Tibial artery (tissue), 4 donors: ENCODE measurements at regions not wholly inside any gene's neighbourhood (a gene's known extent, or its start where the extent isn't known, plus 50 kb on each side); places are given as distances from the start of the nearest gene placed in this dataset.

Experiments
- DNase-seq, 2 donors: peaks; one replicate each; pipeline ENCODE4 v3.0.0-alpha.2; 2019
- H3K27ac ChIP-seq, 2 donors: fragments of 200-600 bp; sonication (generic) in 1 of 2; 1 replicate in 1 of 2; 2 replicates in 1 of 2; pipeline ENCODE4 v1.5.1; 2018 to 2019; ENCODE audit warnings: mild to moderate bottlenecking in 1 of 2
- H3K27me3 ChIP-seq, 2 donors: fragments of 200-600 bp; sonication (generic) in 1 of 2; one replicate each; pipeline versions ENCODE4 v1.5.1 to v1.6.0; 2016 to 2019
- H3K36me3 ChIP-seq, 3 donors: fragments of 200-600 bp; sonication (generic) in 2 of 3; one replicate each; pipeline ENCODE4 v1.5.1; 2016 to 2019; ENCODE audit warnings: mild to moderate bottlenecking in 2 of 3
- H3K4me1 ChIP-seq, 4 donors: fragments of 200-600 bp; sonication (generic) in 2 of 4; 1 replicate in 3 of 4; 2 replicates in 1 of 4; pipeline ENCODE4 v1.5.1; 2016 to 2019
- H3K4me3 ChIP-seq, 2 donors: fragments of 200-600 bp; sonication (generic) in 1 of 2; 1 replicate in 1 of 2; 2 replicates in 1 of 2; pipeline ENCODE4 v1.5.1; 2018 to 2019; ENCODE audit warnings: mild to moderate bottlenecking in 2 of 2
- H3K9me3 ChIP-seq, 3 donors: fragments of 200-600 bp; sonication (generic) in 1 of 3; one replicate each; pipeline ENCODE4 v1.5.1; 2016 to 2019
- CTCF ChIP-seq, 2 experiments: fragments of 200-600 bp in 1 of 2; fragments of 450-650 bp in 1 of 2; IDR thresholded peaks; one replicate each; pipeline ENCODE4 v1.5.1; 2017 to 2019; ENCODE audit warnings: antibody characterized with exemption in 2 of 2, mild to moderate bottlenecking in 1 of 2, moderate library complexity in 1 of 2
- intact Hi-C: fragments of 100-400 bp; cut with DNase I; formaldehyde crosslinking; loops from one replicate; pipeline ENCODE4 v1.15.0; 2023; ENCODE audit warnings: low total_unique reads

GRCh38 chr5:39566029-39566428 lies 141.2 kb upstream of the DAB2 start:
- Histone ChIP-seq H3K27me3 (no peaks in the 10 kb centered on the region), H3K4me1 (no peaks in the 10 kb centered on the region), H3K4me3 (no peak overlapping the region), H3K9me3 (no peaks in the 10 kb centered on the region), H3K36me3 (no peaks in the 10 kb centered on the region), H3K27ac (no peak overlapping the region)
- no peak for DNase-seq
- TF ChIP-seq CTCF (IDR thresholded peaks at IDR 0.05): no peak
- intact Hi-C loops: no loop called here

GRCh38 chr5:39561421-39561820 lies 136.6 kb upstream of the DAB2 start:
- no peak for DNase-seq
- intact Hi-C loops: no loop called here
- H3K4me1 ChIP-seq: no peaks in the 10 kb centered on the region
- H3K27ac ChIP-seq: no peak overlapping the region
- H3K36me3 ChIP-seq: no peaks in the 10 kb centered on the region
- no peak for TF ChIP-seq CTCF (IDR thresholded peaks at IDR 0.05)
- no peak overlapping the region for H3K4me3 ChIP-seq
- no peaks in the 10 kb centered on the region for H3K9me3 ChIP-seq
- no peaks in the 10 kb centered on the region for H3K27me3 ChIP-seq

- no peaks in the 10 kb centered on the region for H3K4me1 ChIP-seq
- DNase-seq: no peak
- H3K36me3 ChIP-seq: no peaks in the 10 kb centered on the region
- TF ChIP-seq CTCF (IDR thresholded peaks at IDR 0.05): no peak
- H3K27ac ChIP-seq: no peak overlapping the region
- no peaks in the 10 kb centered on the region for H3K27me3 ChIP-seq
- intact Hi-C loops: no loop called here
- no peaks in the 10 kb centered on the region for H3K9me3 ChIP-seq
- H3K4me3 ChIP-seq: no peak overlapping the region
Measured at GRCh38 chr5:39560726-39561125, 135.9 kb upstream of the DAB2 start.

GRCh38 chr5:39559923-39560322 lies 135.1 kb upstream of the DAB2 start:
- no peaks in the 10 kb centered on the region for H3K36me3 ChIP-seq
- intact Hi-C loops: no loop called here

GRCh38 chr5:39558541-39558940 lies 133.8 kb upstream of the DAB2 start:
- TF ChIP-seq CTCF (IDR thresholded peaks at IDR 0.05): no peak
- Histone ChIP-seq H3K4me3 (no peak overlapping the region), H3K36me3 (no peaks in the 10 kb centered on the region), H3K27me3 (no peaks in the 10 kb centered on the region), H3K27ac (no peak overlapping the region), H3K4me1 (no peaks in the 10 kb centered on the region), H3K9me3 (no peaks in the 10 kb centered on the region)
- DNase-seq: no peak
- intact Hi-C loops: no loop called here

More at GRCh38 chr5:39559923-39560322, 135.1 kb upstream of the DAB2 start:
- no peak overlapping the region for H3K4me3 ChIP-seq
- H3K4me1 ChIP-seq: no peaks in the 10 kb centered on the region
- DNase-seq: no peak
- H3K27ac ChIP-seq: no peak overlapping the region
- TF ChIP-seq CTCF (IDR thresholded peaks at IDR 0.05): no peak
- no peaks in the 10 kb centered on the region for H3K9me3 ChIP-seq
- no peaks in the 10 kb centered on the region for H3K27me3 ChIP-seq

- no peaks in the 10 kb centered on the region for H3K4me1 ChIP-seq
- H3K36me3 ChIP-seq: no peaks in the 10 kb centered on the region
- H3K9me3 ChIP-seq: no peaks in the 10 kb centered on the region
- no peaks in the 10 kb centered on the region for H3K27me3 ChIP-seq
- TF ChIP-seq CTCF (IDR thresholded peaks at IDR 0.05): no peak
- no peak overlapping the region for H3K27ac ChIP-seq
- intact Hi-C loops: no loop called here
- no peak overlapping the region for H3K4me3 ChIP-seq
- no peak for DNase-seq
Measured at GRCh38 chr5:39555788-39556187, 131.0 kb upstream of the DAB2 start.
